Endothelial cell (in vitro differentiated cells): ENCODE measurements at regions not wholly inside any gene's neighbourhood (a gene's known extent, or its start where the extent isn't known, plus 50 kb on each side); places are given as distances from the start of the nearest gene placed in this dataset.

Source experiments
- DNase-seq: peaks from one replicate; pipeline ENCODE4 v3.0.0; 2021; ENCODE audit warnings: low spot score
- H3K27ac Mint-ChIP-seq: one replicate; pipeline ENCODE4 v1.8.0; 2021; ENCODE audit warnings: mixed read lengths, inconsistent platforms; ENCODE audit not compliant: unreplicated experiment
- H3K27me3 Mint-ChIP-seq: one replicate; pipeline ENCODE4 v1.8.0; 2021; ENCODE audit warnings: mild to moderate bottlenecking, moderate library complexity, mixed read lengths, inconsistent platforms; ENCODE audit not compliant: unreplicated experiment
- H3K36me3 Mint-ChIP-seq: one replicate; pipeline ENCODE4 v1.8.0; 2021; ENCODE audit warnings: mild to moderate bottlenecking, low read depth, mixed read lengths, inconsistent platforms; ENCODE audit not compliant: unreplicated experiment
- H3K4me1 Mint-ChIP-seq: one replicate; pipeline ENCODE4 v1.8.0; 2021; ENCODE audit warnings: mild to moderate bottlenecking, mixed read lengths, inconsistent platforms; ENCODE audit not compliant: unreplicated experiment
- H3K4me3 Mint-ChIP-seq: one replicate; pipeline ENCODE4 v1.8.0; 2021; ENCODE audit warnings: mild to moderate bottlenecking, mixed read lengths, inconsistent platforms; ENCODE audit not compliant: unreplicated experiment
- H3K9me3 Mint-ChIP-seq: one replicate; pipeline ENCODE4 v1.8.0; 2021; ENCODE audit warnings: mixed read lengths, inconsistent platforms; ENCODE audit not compliant: unreplicated experiment
- CTCF ChIP-seq: fragments of 200-600 bp; sonication (generic); IDR thresholded peaks from one replicate; pipeline ENCODE4 v1.5.0; 2021; ENCODE audit warnings: antibody characterized with exemption; ENCODE audit not compliant: unreplicated experiment

GRCh38 chr6:3515669-3516068, 58.8 kb upstream of the SLC22A23 start:
- DNase-seq = no peak
- H3K27me3 Mint-ChIP-seq = peaks cover 4% of the 10 kb centered on the region
- H3K27ac Mint-ChIP-seq = no peak overlapping the region
- H3K4me3 Mint-ChIP-seq = no peak overlapping the region
- TF ChIP-seq CTCF = no peak
- H3K36me3 Mint-ChIP-seq = peaks cover 4% of the 10 kb centered on the region
- peaks cover 2% of the 10 kb centered on the region for H3K9me3 Mint-ChIP-seq
- H3K4me1 Mint-ChIP-seq = peaks cover 23% of the 10 kb centered on the region

- TF ChIP-seq CTCF = no peak
- H3K27ac Mint-ChIP-seq = no peak overlapping the region
- H3K27me3 Mint-ChIP-seq = peaks cover 4% of the 10 kb centered on the region
These were observed 56.6 kb upstream of the SLC22A23 start for GRCh38 chr6:3513416-3513815.

GRCh38 chr6:3512832-3513231, 56.0 kb upstream of the SLC22A23 start:
- Mint-ChIP-seq H3K27me3 (peaks cover 4% of the 10 kb centered on the region), H3K9me3 (no peaks in the 10 kb centered on the region), H3K4me1 (peaks cover 23% of the 10 kb centered on the region), H3K27ac (no peak overlapping the region), H3K36me3 (peaks cover 4% of the 10 kb centered on the region), H3K4me3 (no peak overlapping the region)
- no peak for TF ChIP-seq CTCF
- DNase-seq = no peak

More at GRCh38 chr6:3513416-3513815, 56.6 kb upstream of the SLC22A23 start:
- Mint-ChIP-seq H3K36me3 (peaks cover 4% of the 10 kb centered on the region), H3K4me1 (peaks cover 23% of the 10 kb centered on the region), H3K4me3 (no peak overlapping the region), H3K9me3 (no peaks in the 10 kb centered on the region)
- no peak for DNase-seq

- Mint-ChIP-seq H3K36me3 (peaks cover 4% of the 10 kb centered on the region), H3K9me3 (no peaks in the 10 kb centered on the region), H3K4me1 (peaks cover 23% of the 10 kb centered on the region), H3K27ac (no peak overlapping the region), H3K27me3 (peaks cover 4% of the 10 kb centered on the region), H3K4me3 (no peak overlapping the region)
- TF ChIP-seq CTCF = no peak
- DNase-seq = no peak
These were observed 53.8 kb upstream of the SLC22A23 start for GRCh38 chr6:3510617-3511016.

- peaks cover 23% of the 10 kb centered on the region for H3K4me1 Mint-ChIP-seq
- no peak for DNase-seq
- peaks cover 4% of the 10 kb centered on the region for H3K36me3 Mint-ChIP-seq
- no peaks in the 10 kb centered on the region for H3K9me3 Mint-ChIP-seq
- peaks cover 4% of the 10 kb centered on the region for H3K27me3 Mint-ChIP-seq
- TF ChIP-seq CTCF = no peak
- H3K4me3 Mint-ChIP-seq = no peak overlapping the region
- H3K27ac Mint-ChIP-seq = no peak overlapping the region
These were observed 53.3 kb upstream of the SLC22A23 start for GRCh38 chr6:3510178-3510577.
